Adrenal gland (tissue), 9 donors: ENCODE measurements at regions not wholly inside any gene's neighbourhood (a gene's known extent, or its start where the extent isn't known, plus 50 kb on each side); places are given as distances from the start of the nearest gene placed in this dataset.

Experiments
- DNase-seq, 7 donors: peaks; one replicate each; pipeline ENCODE4 v3.0.0-alpha.2; 2019 to 2020
- H3K27ac ChIP-seq, 5 donors: fragments of 200-600 bp; sonication (generic) in 4 of 5; 1 replicate in 3 of 5; 2 replicates in 2 of 5; pipeline versions ENCODE4 v1.5.1 to v1.8.0; 2016 to 2020; ENCODE audit warnings: mild to moderate bottlenecking in 1 of 5
- H3K27me3 ChIP-seq: fragments of 200-600 bp; 2 replicates; pipeline ENCODE4 v1.8.0; 2021
- H3K36me3 ChIP-seq, 2 donors: fragments of 200-600 bp; replicated peaks in 1 of 2; 1 replicate in 1 of 2; 2 replicates in 1 of 2; pipeline versions ENCODE4 v1.5.1 to v1.8.0; 2018 to 2022
- H3K4me1 ChIP-seq, 2 donors: fragments of 200-600 bp; replicated peaks in 1 of 2; 1 replicate in 1 of 2; 2 replicates in 1 of 2; pipeline versions ENCODE4 v1.5.1 to v1.8.0; 2018 to 2021
- H3K4me3 ChIP-seq, 4 donors: fragments of 200-600 bp; sonication (generic) in 3 of 4; one replicate each; pipeline ENCODE4 v1.5.1; 2016 to 2018
- H3K9me3 ChIP-seq, 3 donors: fragments of 200-600 bp; sonication (generic) in 1 of 3; replicated peaks in 1 of 3; 1 replicate in 2 of 3; 2 replicates in 1 of 3; pipeline versions ENCODE4 v1.5.1 to v1.8.0; 2016 to 2021
- POLR2A ChIP-seq, 2 donors: fragments of 450-650 bp; IDR thresholded peaks; one replicate each; pipeline ENCODE4 v1.6.1; 2017; ENCODE audit warnings: antibody characterized with exemption in 2 of 2, mild to moderate bottlenecking in 2 of 2, moderate library complexity in 1 of 2
- WGBS, 4 donors: extraction: QIAGEN DNeasy Blood & Tissue Kit in 2 of 4; methylation state at CpG; one replicate each; pipeline versions ENCODE4 v1.1.5 to v1.1.7; 2013 to 2017; 5-methylcytosine and 5-hydroxymethylcytosine counted together
- intact Hi-C, 2 donors: fragments of 100-400 bp; cut with DNase I; formaldehyde crosslinking; loops; one replicate each; pipeline versions ENCODE4 v1.14.1 to v1.15.0; 2022 to 2023
- small RNA-seq, 2 donors: library from RNA; depleted of rRNA; stranded (forward); fragments of <200 nt; gene quantifications; one replicate each; pipeline ENCODE3, GENCODE V24; 2016
- TF ChIP-seq, protein P1 (sequence below), 6 experiments: fragments of 450-650 bp in 4 of 6; fragments of 200-600 bp in 2 of 6; sonication (generic) in 1 of 6; IDR thresholded peaks; 1 replicate in 5 of 6; 2 replicates in 1 of 6; pipeline versions ENCODE4 v1.5.1 to v1.8.0; 2016 to 2021; ENCODE audit warnings: antibody characterized with exemption in 6 of 6, mild to moderate bottlenecking in 2 of 6, moderate library complexity in 1 of 6
- donor health status: healthy with polysubstance abuse.
- donor health status: Bipolar disorder and iron deficiency.
- donor health status: DM: yes; HTN: yes; CAD: no.
- donor health status: DM: no; HTN: no; CAD: no.
- donor health status: DM: no; HTN: no; CAD: no.

GRCh38 chr5:52728686-52729085, 59.0 kb upstream of the ITGA1 start:
- Histone ChIP-seq H3K27ac (no peak overlapping the region), H3K36me3 (no peaks in the 10 kb centered on the region), H3K27me3 (no peaks in the 10 kb centered on the region), H3K4me1 (peaks cover 43 to 47% of the 10 kb centered on the region in 2 donors), H3K4me3 (no peak overlapping the region), H3K9me3 (no peaks in the 10 kb centered on the region)
- TF ChIP-seq, protein P1, sequence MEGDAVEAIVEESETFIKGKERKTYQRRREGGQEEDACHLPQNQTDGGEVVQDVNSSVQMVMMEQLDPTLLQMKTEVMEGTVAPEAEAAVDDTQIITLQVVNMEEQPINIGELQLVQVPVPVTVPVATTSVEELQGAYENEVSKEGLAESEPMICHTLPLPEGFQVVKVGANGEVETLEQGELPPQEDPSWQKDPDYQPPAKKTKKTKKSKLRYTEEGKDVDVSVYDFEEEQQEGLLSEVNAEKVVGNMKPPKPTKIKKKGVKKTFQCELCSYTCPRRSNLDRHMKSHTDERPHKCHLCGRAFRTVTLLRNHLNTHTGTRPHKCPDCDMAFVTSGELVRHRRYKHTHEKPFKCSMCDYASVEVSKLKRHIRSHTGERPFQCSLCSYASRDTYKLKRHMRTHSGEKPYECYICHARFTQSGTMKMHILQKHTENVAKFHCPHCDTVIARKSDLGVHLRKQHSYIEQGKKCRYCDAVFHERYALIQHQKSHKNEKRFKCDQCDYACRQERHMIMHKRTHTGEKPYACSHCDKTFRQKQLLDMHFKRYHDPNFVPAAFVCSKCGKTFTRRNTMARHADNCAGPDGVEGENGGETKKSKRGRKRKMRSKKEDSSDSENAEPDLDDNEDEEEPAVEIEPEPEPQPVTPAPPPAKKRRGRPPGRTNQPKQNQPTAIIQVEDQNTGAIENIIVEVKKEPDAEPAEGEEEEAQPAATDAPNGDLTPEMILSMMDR (IDR thresholded peaks at IDR 0.05): no peak
- no peak for TF ChIP-seq POLR2A (IDR thresholded peaks at IDR 0.05)
- 81 to 94% (median 87%) methylated on average over 5 of the region's 5 CpGs for WGBS, 4 donors
- DNase-seq: no peak
- intact Hi-C loops: no loop called here

DNA sequence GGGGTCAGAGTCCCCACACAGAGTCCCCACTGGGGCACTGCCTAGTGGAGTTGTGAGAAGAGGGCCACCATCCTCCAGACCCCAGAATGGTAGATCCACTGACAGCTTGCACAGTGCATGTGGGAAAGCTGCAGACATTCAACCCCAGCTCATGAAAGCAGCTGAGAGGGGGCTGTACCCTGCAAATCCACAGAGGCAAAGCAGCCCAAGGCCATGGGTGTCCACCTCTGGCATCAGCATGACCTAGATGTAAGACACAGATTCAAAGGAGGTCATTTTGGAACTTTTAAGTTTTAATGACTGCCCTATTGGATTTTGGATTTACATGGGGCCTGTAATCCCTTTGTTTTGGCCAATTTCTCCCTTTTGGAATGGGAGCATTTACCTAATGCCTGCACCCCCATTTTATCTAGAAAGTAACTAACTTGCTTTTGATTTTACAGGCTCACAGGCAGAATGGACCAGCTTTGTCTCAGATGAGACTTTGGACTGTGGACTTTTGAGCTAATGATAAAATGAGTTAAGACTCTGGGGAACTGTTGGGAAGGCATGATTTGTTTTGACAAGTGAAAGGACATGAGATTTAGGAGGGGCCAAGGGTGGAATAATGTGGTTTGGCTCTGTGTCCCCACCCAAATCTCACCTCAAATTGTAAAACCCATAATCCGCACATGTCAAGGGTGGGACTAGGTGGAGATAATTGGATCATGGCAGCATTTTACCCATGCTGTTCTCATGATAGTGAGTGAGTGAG, 56.3 kb upstream of the ITGA1 start:
- 86 to 95% (median 92%) methylated on average over 1 of the region's 1 CpG for WGBS, 4 donors
- Histone ChIP-seq H3K9me3 (no peaks in the 10 kb centered on the region), H3K27me3 (no peaks in the 10 kb centered on the region), H3K4me1 (peaks cover 19 to 20% of the 10 kb centered on the region in 2 donors), H3K36me3 (no peaks in the 10 kb centered on the region), H3K4me3 (no peak overlapping the region), H3K27ac (no peak overlapping the region)
- no peak for TF ChIP-seq POLR2A (IDR thresholded peaks at IDR 0.05)
- TF ChIP-seq, protein P1 (IDR thresholded peaks at IDR 0.05): no peak
- intact Hi-C loops: no loop called here
- no peak for DNase-seq

DNA sequence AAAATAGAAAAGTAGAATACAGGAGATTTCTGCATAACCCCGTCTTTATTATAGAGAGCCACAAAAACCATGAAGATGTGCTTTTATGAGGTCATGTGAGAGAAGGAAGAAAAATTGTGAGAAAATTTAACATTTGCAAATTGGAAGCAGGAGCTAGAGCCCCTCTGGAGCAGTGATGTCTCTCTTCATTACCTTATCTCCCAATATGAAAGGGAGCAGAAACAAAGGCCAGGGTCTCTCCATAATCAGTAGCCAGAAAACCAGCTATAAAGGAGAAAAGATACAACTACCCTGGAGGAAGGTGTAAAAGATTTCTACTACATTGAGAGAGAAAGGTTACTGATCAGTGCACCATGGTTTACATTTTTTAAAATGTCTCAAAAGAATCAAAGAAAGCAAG, 53.2 kb upstream of the ITGA1 start:
- Histone ChIP-seq H3K27me3 (no peaks in the 10 kb centered on the region), H3K27ac (no peak overlapping the region), H3K36me3 (no peaks in the 10 kb centered on the region), H3K4me3 (no peak overlapping the region), H3K4me1 (peaks cover 9 to 14% of the 10 kb centered on the region in 2 donors), H3K9me3 (no peaks in the 10 kb centered on the region)
- DNase-seq: no peak
- TF ChIP-seq POLR2A (IDR thresholded peaks at IDR 0.05): no peak
- TF ChIP-seq, protein P1 (IDR thresholded peaks at IDR 0.05): no peak
- intact Hi-C loops: no loop called here
- WGBS, 4 donors: 90 to 100% (median 98%) methylated on average over 1 of the region's 1 CpG

GRCh38 chr5:52735139-52735538, 52.6 kb upstream of the ITGA1 start:
- WGBS, 4 donors: 81 to 87% (median 83%) methylated on average over 4 of the region's 4 CpGs
- Histone ChIP-seq H3K4me1 (peaks cover 9 to 14% of the 10 kb centered on the region in 2 donors), H3K9me3 (no peaks in the 10 kb centered on the region), H3K27me3 (no peaks in the 10 kb centered on the region), H3K27ac (no peak overlapping the region), H3K36me3 (no peaks in the 10 kb centered on the region), H3K4me3 (no peak overlapping the region)
- DNase-seq: no peak
- no peak for TF ChIP-seq POLR2A (IDR thresholded peaks at IDR 0.05)
- TF ChIP-seq, protein P1 (IDR thresholded peaks at IDR 0.05): no peak
- intact Hi-C loops: no loop called here

Small RNA genes in the stretch of these regions (small RNA-seq; reads per million reads assigned to genes)
- 0 reads per million in 2 donors for gene RPS17P11
